Panc1 (cell line): ENCODE measurements at regions not wholly inside any gene's neighbourhood (a gene's known extent, or its start where the extent isn't known, plus 50 kb on each side); places are given as distances from the start of the nearest gene placed in this dataset.

Experiments used
- ATAC-seq: fragments of 200-7000 bp; cut with Tn5 transposase; 2 replicates; pipeline ENCODE4 v1.9.1; 2020; ENCODE audit warnings: mild to moderate bottlenecking, moderate library complexity
- BruUV-seq: library from RNA; stranded (reverse); fragments of 400-500 nt; replicated peaks from 2 replicates; lab custom pipeline; 2021; lab: Mats Ljungman, UMichigan
- CTCF ChIA-PET: fragments of 300-600 bp; sonication (Branson Sonifier 250); formaldehyde crosslinking; loops from one replicate; lab custom pipeline; 2022; ENCODE audit warnings: antibody characterized with exemption; lab: Charles Lee
- POLR2A ChIA-PET: fragments of 300-600 bp; sonication (Branson Sonifier 250); formaldehyde crosslinking; loops from one replicate; lab custom pipeline; 2022; ENCODE audit warnings: antibody characterized with exemption; lab: Charles Lee
- DNase-seq: peaks from one replicate; pipeline ENCODE4 v3.0.0-alpha.2; 2010; ENCODE audit warnings: low read depth, low spot score
- H3K27ac ChIP-seq: 2 replicates; pipeline ENCODE4 v1.5.1; 2011; ENCODE audit warnings: mild to moderate bottlenecking, low read length, inconsistent platforms
- H3K27me3 ChIP-seq: fragments of 200-500 bp; sonication (Bioruptor generic); 2 replicates; pipeline ENCODE4 v1.6.0; 2014; ENCODE audit warnings: low read length, inconsistent platforms; ENCODE audit not compliant: control insufficient read depth, insufficient read depth
- H3K36me3 ChIP-seq: fragments of 200-500 bp; sonication (Bioruptor generic); 2 replicates; pipeline ENCODE4 v1.5.1; 2014; ENCODE audit warnings: inconsistent platforms, mild to moderate bottlenecking, low read length, moderate library complexity; ENCODE audit not compliant: control insufficient read depth, insufficient read depth
- H3K4me1 ChIP-seq: 2 replicates; pipeline ENCODE4 v1.5.1; 2011; ENCODE audit warnings: inconsistent platforms, mild to moderate bottlenecking, low read length, moderate library complexity; ENCODE audit not compliant: control insufficient read depth, insufficient read depth
- H3K4me3 ChIP-seq, 2 experiments: 2 replicates each; pipeline ENCODE4 v1.5.1; 2011 to 2012; ENCODE audit warnings: low read depth in 2 of 2, low read length in 2 of 2, mild to moderate bottlenecking in 2 of 2, inconsistent platforms in 1 of 2, moderate library complexity in 1 of 2
- H3K9me3 ChIP-seq: fragments of 200-500 bp; sonication (Bioruptor generic); 2 replicates; pipeline ENCODE4 v1.5.1; 2014; ENCODE audit warnings: low read depth, mild to moderate bottlenecking, inconsistent platforms, low read length, moderate library complexity; ENCODE audit not compliant: control insufficient read depth, insufficient read depth
- CTCF ChIP-seq: fragments of 450-650 bp; IDR thresholded peaks from 2 replicates; pipeline ENCODE4 v1.5.1; 2017; ENCODE audit warnings: mild to moderate bottlenecking
- POLR2AphosphoS5 ChIP-seq: IDR thresholded peaks from 2 replicates; pipeline ENCODE4 v1.6.1; 2012; ENCODE audit warnings: mild to moderate bottlenecking, low read depth, low read length, moderate library complexity
- SIN3A ChIP-seq: IDR thresholded peaks from 2 replicates; pipeline ENCODE4 v1.6.1; 2012; ENCODE audit warnings: low read depth, mild to moderate bottlenecking, low read length, moderate library complexity, borderline replicate concordance; ENCODE audit not compliant: insufficient read depth
- TCF7L2 ChIP-seq: IDR thresholded peaks from 2 replicates; pipeline ENCODE4 v1.6.1; 2011; ENCODE audit warnings: mild to moderate bottlenecking, low read depth, low read length, inconsistent platforms
- in situ Hi-C: cut with HindIII; loops from 2 replicates; pipeline ENCODE4 v1.10.0; 2016; ENCODE audit warnings: low sequenced_read_pairs, low pct_unique_long_range_greater_than_20kb
- intact Hi-C: fragments of 100-400 bp; cut with micrococcal nuclease; formaldehyde crosslinking; loops from one replicate; pipeline ENCODE4 v1.10.0; 2022; ENCODE audit not compliant: unreplicated experiment
- TF ChIP-seq, protein P1 (sequence below), 2 experiments: IDR thresholded peaks; 2 replicates each; pipeline ENCODE4 v1.6.1; 2011 to 2012; ENCODE audit warnings: low read depth in 2 of 2, control low read depth in 1 of 2, low read length in 1 of 2, mild to moderate bottlenecking in 1 of 2, moderate library complexity in 1 of 2; ENCODE audit not compliant: insufficient read depth in 1 of 2

GRCh38 chr3:23077126-23077525 lies 126.0 kb upstream of the UBE2E2 start:
- in situ Hi-C loops: no loop called here
- H3K27me3 ChIP-seq: no peaks in the 10 kb centered on the region
- TF ChIP-seq TCF7L2 (no peak), CTCF (no peak), POLR2AphosphoS5 (no peak), SIN3A (no peak)
- TF ChIP-seq, protein P1, sequence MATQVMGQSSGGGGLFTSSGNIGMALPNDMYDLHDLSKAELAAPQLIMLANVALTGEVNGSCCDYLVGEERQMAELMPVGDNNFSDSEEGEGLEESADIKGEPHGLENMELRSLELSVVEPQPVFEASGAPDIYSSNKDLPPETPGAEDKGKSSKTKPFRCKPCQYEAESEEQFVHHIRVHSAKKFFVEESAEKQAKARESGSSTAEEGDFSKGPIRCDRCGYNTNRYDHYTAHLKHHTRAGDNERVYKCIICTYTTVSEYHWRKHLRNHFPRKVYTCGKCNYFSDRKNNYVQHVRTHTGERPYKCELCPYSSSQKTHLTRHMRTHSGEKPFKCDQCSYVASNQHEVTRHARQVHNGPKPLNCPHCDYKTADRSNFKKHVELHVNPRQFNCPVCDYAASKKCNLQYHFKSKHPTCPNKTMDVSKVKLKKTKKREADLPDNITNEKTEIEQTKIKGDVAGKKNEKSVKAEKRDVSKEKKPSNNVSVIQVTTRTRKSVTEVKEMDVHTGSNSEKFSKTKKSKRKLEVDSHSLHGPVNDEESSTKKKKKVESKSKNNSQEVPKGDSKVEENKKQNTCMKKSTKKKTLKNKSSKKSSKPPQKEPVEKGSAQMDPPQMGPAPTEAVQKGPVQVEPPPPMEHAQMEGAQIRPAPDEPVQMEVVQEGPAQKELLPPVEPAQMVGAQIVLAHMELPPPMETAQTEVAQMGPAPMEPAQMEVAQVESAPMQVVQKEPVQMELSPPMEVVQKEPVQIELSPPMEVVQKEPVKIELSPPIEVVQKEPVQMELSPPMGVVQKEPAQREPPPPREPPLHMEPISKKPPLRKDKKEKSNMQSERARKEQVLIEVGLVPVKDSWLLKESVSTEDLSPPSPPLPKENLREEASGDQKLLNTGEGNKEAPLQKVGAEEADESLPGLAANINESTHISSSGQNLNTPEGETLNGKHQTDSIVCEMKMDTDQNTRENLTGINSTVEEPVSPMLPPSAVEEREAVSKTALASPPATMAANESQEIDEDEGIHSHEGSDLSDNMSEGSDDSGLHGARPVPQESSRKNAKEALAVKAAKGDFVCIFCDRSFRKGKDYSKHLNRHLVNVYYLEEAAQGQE (IDR thresholded peaks at IDR 0.05; ENCODE audit: insufficient read depth in 1 of 2, low read depth in 2 of 2, low read length in 1 of 2): no peak
- H3K9me3 ChIP-seq: no peaks in the 10 kb centered on the region
- intact Hi-C loops: no loop called here
- H3K4me1 ChIP-seq: no peaks in the 10 kb centered on the region
- ATAC-seq: no peak
- no peak overlapping the region for H3K27ac ChIP-seq
- no peak overlapping the region for H3K4me3 ChIP-seq
- no peaks in the 10 kb centered on the region for H3K36me3 ChIP-seq
- CTCF ChIA-PET: no interaction called here
- BruUV-seq: no TSS peak
- DNase-seq: no peak
- POLR2A ChIA-PET: no interaction called here

DNA sequence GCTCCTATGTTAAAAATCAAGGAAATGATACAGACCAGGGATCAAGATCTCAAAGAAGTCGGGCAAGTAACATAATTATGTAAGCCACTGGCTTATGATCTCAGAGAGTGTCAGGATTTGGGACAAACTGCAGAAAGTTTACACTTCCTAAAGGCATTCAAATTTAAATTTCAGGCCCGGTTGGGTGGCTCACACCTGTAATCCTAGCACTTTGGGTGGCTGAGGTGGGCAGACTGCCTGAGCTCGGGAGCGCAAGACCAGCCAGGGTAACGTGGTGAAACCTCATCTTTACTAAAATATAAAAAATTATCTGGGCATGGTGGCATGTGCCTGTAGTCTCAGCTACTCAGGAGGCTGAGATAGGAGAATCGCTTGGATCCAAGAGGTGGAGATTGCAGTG lies 124.4 kb upstream of the UBE2E2 start:
- intact Hi-C loops (no loop called here), in situ Hi-C loops (no loop called here)
- Histone ChIP-seq H3K27ac (no peak overlapping the region), H3K4me3 (no peak overlapping the region), H3K9me3 (no peaks in the 10 kb centered on the region), H3K4me1 (no peaks in the 10 kb centered on the region), H3K27me3 (no peaks in the 10 kb centered on the region), H3K36me3 (no peaks in the 10 kb centered on the region)
- CTCF ChIA-PET: no interaction called here
- BruUV-seq: no TSS peak
- TF ChIP-seq SIN3A (no peak), CTCF (no peak), TCF7L2 (no peak), POLR2AphosphoS5 (no peak)
- TF ChIP-seq, protein P1 (IDR thresholded peaks at IDR 0.05; ENCODE audit: insufficient read depth in 1 of 2, low read depth in 2 of 2, low read length in 1 of 2): no peak
- no peak for DNase-seq
- POLR2A ChIA-PET: no interaction called here
- ATAC-seq: no peak
